GM19351 (cell line): ENCODE measurements at regions not wholly inside any gene's neighbourhood (a gene's known extent, or its start where the extent isn't known, plus 50 kb on each side); places are given as distances from the start of the nearest gene placed in this dataset.

ENCODE experiments used
- ATAC-seq: cut with Tn5 transposase; IDR thresholded peaks from one replicate; pipeline ENCODE4 v1.9.1; 2021; ENCODE audit warnings: mild to moderate bottlenecking, moderate library complexity; ENCODE audit not compliant: unreplicated experiment

- ATAC-seq: no peak
Measured at GRCh38 chr3:5787861-5788488, 600.5 kb downstream of the EDEM1 start.

GRCh38 chr3:5788496-5788895 is 601.0 kb downstream of the EDEM1 start:
- ATAC-seq: no peak

GRCh38 chr3:5791558-5791957 is 604.1 kb downstream of the EDEM1 start:
- no peak for ATAC-seq

- no peak for ATAC-seq
Measured at GRCh38 chr3:5796541-5796940, 609.0 kb downstream of the EDEM1 start.

GRCh38 chr3:5798809-5799208 is 611.3 kb downstream of the EDEM1 start:
- no peak for ATAC-seq

GRCh38 chr3:5799398-5799797 is 611.9 kb downstream of the EDEM1 start:
- no peak for ATAC-seq

GRCh38 chr3:5800965-5801364 is 613.5 kb downstream of the EDEM1 start:
- ATAC-seq: no peak

GRCh38 chr3:5806192-5806591 is 618.7 kb downstream of the EDEM1 start:
- ATAC-seq: peak; percentile 74

- no peak for ATAC-seq
Measured at GRCh38 chr3:5809586-5810246, 622.2 kb downstream of the EDEM1 start.

- no peak for ATAC-seq
Measured at GRCh38 chr3:5811016-5811415, 623.5 kb downstream of the EDEM1 start.

- ATAC-seq: no peak
Measured at GRCh38 chr3:5813521-5813920, 626.0 kb downstream of the EDEM1 start.

- ATAC-seq: no peak
Measured at GRCh38 chr3:5822843-5823242, 635.3 kb downstream of the EDEM1 start.

- ATAC-seq: no peak
Measured at GRCh38 chr3:5826467-5826866, 639.0 kb downstream of the EDEM1 start.

GRCh38 chr3:5828251-5828650 is 640.7 kb downstream of the EDEM1 start:
- no peak for ATAC-seq

GRCh38 chr3:5840056-5840455 is 652.5 kb downstream of the EDEM1 start:
- no peak for ATAC-seq

- no peak for ATAC-seq
Measured at GRCh38 chr3:5841599-5841998, 654.1 kb downstream of the EDEM1 start.

GRCh38 chr3:5846261-5846660 is 658.8 kb downstream of the EDEM1 start:
- ATAC-seq: no peak

- ATAC-seq: no peak
Measured at GRCh38 chr3:5861151-5861550, 673.6 kb downstream of the EDEM1 start.

- ATAC-seq: no peak
Measured at GRCh38 chr3:5874931-5875341, 687.4 kb downstream of the EDEM1 start.

- ATAC-seq: no peak
Measured at GRCh38 chr3:5888851-5889250, 701.3 kb downstream of the EDEM1 start.

GRCh38 chr3:5889374-5889773 is 701.9 kb downstream of the EDEM1 start:
- no peak for ATAC-seq

- ATAC-seq: no peak
Measured at GRCh38 chr3:5891711-5892110, 704.2 kb downstream of the EDEM1 start.

- ATAC-seq: no peak
Measured at GRCh38 chr3:5898106-5898505, 710.6 kb downstream of the EDEM1 start.
